GM08714 (cell line): ENCODE measurements at regions not wholly inside any gene's neighbourhood (a gene's known extent, or its start where the extent isn't known, plus 50 kb on each side); places are given as distances from the start of the nearest gene placed in this dataset.
"Not testable (repeated sequence)": the region's sequence is repeated elsewhere in the genome, so short reads cannot be mapped to it uniquely, and the experiment has no call there.

Experiments
- H3K4me3 ChIP-seq: fragments of 200-500 bp; sonication (Bioruptor generic); 2 replicates; pipeline ENCODE4 v1.5.1; 2014; ENCODE audit warnings: mild to moderate bottlenecking, low read length, inconsistent platforms
- ZNF274 ChIP-seq: IDR thresholded peaks from 2 replicates; pipeline ENCODE4 v1.6.1; 2012; ENCODE audit warnings: mild to moderate bottlenecking, low read depth, low read length

DNA sequence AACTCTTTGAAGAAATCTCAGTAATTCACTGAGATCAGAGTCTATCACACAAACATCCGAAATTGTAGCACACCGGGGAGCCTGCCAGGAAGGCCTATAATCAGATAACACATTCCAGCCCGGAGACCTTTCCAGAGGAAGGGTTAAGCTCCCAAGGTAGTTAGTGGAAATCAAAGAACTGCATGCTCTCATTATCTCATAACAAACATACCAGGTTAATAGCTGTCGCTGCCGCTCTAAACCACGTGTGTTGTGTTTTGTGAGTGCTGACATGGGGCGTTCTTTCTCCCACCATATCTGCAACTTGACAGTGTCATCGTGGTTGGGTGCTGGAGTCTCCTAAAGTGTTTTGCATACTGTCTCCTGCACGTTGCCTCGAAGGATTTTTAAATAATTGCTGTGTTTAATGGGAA lies 120.7 kb upstream of the CARD11 start:
- TF ChIP-seq ZNF274 = no peak

DNA sequence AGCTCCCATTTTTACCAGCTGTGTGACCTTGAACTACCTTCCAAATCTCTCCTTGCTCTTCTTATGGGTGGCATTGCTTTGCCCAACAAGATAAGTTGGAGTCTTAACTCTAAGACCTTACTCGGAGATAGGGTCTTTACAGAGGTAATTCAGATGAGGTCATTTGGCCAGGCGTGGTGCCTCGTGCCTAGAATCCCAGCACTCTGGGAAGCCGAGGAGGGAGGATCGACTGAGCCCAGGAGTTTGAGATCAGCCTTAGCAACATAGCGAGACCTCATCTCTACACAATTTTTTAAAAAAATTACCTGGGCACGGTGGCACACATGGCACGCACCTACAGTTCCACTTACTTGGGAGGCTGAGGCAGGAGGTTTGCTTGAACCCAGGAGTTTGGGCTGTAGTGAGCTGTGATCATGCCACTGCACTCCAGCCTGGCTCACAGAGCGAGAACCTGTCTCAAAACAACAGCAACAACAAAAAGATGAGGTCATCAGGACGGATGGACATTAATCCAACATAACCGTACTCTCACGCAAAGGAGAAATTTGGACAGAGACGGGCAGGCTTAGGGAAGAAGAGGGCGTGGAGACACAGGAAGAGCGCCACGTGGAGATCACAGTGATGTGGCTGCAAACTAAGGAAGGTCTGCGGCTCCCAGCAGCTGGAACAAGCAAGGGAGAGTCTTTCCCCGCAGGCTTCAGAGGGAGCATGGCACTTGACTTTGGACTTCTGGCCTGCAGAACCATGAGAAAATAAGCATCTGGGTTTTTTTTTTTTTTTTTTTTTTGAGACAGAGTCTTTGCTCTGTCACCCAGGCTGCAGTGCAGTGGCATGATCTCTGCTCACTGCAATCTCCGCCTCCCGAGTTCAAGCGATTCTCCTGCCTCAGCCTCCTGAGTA lies 122.3 kb upstream of the CARD11 start:
- no peak overlapping the region for H3K4me3 ChIP-seq
- TF ChIP-seq ZNF274 = no peak

More for the DNA sequence above, 120.7 kb upstream of the CARD11 start:
- no peak overlapping the region for H3K4me3 ChIP-seq

DNA sequence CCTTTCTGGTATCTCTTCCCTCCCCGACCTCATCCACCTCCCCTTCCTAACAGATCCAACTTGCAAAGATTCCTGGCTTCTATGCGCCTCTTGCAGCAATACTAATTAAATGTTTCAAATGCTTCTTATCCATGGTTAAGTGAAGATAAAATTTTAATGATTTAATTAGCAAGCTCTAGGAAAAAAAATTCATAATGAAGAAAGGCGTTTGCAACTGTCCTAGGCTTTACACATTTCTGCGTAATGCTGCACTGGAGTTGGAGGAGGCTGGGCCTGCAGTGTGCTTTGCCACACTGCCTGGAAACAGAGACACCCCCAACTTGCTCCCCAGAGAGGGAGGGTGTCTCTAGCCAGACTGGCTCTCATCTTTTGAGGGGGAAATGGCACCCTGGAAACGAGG lies 123.9 kb upstream of the CARD11 start:
- TF ChIP-seq ZNF274 = no peak
- no peak overlapping the region for H3K4me3 ChIP-seq

DNA sequence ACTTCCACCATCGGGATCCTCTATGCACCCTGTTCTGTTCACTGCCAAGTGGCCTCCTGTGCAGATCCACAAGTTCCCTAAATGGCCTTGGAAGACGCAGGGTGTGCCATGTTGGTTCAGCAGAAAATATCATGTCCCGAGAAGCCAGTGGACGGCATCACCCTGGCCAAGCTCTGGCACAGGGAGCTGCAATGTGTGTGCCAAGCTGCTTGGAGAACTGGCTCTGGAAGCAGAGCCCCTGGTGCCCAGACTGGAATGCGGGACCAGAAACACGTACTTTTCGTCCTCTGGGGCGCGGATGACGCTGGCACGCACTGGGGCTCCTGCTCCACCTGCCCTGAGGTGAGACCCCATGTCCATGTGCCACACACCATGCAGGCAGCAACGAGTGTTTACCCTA lies 124.7 kb upstream of the CARD11 start:
- H3K4me3 ChIP-seq = no peak overlapping the region
- TF ChIP-seq ZNF274 = no peak

DNA sequence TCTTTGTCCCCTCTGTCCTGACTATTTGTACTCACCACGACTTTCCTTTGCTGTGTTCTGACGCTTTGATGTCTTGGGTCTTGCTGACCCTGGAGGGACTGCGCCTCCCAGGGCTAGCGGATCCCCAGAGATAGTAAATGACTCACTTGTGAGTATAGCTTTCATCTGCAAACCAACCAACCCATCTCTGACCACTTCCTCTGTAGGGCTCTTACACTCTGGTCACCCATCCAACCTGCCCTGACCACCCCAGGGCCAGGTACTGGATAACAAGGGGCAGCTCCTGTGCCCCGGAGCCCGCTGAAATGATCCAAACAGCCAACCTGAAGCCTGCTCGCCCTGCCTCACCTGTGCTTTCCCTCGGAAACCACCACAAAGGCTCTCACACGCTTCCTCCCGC lies 125.2 kb upstream of the CARD11 start:
- no peak overlapping the region for H3K4me3 ChIP-seq
- TF ChIP-seq ZNF274 = no peak

DNA sequence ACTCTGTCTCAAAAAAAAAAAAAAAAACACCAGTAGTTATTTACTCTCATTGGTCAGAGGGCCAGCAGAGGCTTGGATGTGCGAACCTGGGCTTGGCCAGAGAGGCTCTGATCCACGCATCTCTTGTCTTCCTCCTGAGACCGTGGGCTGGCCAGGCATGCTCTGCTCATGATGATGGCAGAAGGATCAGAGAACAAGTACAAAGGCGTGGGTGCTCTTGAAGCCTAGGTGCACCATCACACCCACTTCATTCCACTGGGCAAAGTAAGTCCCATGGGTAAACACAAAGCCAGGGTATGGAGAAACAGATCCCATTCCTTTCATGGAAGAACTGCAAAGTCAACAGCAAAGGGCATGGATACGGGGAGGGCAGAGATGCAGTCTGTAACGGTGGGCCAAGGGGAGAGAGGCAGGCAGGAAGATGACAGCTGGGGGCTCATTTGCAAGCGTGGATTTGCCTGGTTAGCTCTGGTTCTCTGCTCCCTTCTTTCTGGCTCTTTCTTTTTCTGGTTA lies 128.2 kb upstream of the SDK1 start:
- TF ChIP-seq ZNF274 = no peak
- no peak overlapping the region for H3K4me3 ChIP-seq

DNA sequence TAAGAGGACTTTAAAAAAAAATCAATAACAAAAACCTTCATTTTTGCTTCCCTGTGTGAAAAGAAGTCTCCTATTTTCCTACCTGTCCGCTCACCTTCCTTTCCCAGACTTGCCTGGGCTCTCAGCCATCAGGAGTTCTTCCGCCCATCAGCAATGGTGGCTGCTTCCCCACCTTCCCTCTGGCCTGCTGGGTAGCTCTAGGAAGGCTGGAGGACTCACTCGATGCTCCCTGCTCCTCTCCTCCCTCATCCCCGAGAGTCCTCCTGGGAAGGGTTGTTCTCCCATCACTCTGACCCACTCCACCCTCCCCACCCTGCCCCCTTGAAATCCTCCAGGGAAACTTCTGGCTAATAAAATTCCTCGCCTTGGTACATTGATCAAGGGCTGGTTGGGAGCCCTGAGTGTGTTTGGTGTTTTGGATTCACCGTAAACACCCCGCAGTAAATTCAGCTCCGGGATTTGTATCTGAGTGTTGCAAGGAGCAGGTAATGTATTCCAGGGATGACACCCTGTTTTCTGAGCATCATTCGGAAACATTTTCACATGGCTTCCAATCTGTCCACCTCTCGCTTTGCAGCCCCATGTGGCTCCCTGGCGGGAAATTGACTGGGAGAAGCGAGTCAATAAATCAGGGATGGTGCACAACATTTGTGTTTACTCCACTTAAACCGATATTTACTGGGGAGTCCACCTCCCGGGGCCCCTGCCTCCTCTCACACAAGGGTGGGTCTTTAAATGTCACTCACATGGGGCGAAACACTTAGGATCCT lies 126.4 kb upstream of the SDK1 start:
- no peak for TF ChIP-seq ZNF274
- H3K4me3 ChIP-seq = no peak overlapping the region

DNA sequence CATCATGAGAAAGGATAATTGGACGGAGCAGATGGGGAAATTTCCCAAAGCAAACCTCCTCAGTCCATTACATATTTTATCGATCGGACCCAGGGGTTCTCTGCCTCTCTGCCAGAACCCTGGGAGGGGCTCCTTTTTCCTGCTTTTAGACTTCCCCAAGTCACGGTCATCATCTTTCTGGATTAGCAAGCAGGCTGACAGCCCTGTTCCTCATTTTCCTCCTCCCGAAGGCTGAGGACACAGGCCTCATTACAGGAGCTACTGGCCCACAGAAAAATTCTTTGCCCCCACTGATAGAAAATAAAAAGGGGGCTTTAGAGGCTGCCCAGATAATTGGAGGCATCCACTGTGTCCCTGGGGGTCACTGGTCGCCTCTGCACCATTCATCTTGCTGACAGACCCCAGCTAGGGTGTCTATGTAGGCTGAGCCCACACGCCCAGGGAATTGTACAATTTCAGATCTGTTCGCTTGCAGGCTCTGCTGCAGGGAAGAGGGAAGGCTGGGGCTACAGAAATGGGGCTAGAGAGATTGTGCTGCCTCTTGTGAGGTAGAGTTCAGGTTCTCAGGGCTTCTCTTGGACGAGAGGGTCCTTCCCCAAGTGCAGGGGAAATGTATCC lies 125.7 kb upstream of the SDK1 start:
- no peak for TF ChIP-seq ZNF274
- no peak overlapping the region for H3K4me3 ChIP-seq

DNA sequence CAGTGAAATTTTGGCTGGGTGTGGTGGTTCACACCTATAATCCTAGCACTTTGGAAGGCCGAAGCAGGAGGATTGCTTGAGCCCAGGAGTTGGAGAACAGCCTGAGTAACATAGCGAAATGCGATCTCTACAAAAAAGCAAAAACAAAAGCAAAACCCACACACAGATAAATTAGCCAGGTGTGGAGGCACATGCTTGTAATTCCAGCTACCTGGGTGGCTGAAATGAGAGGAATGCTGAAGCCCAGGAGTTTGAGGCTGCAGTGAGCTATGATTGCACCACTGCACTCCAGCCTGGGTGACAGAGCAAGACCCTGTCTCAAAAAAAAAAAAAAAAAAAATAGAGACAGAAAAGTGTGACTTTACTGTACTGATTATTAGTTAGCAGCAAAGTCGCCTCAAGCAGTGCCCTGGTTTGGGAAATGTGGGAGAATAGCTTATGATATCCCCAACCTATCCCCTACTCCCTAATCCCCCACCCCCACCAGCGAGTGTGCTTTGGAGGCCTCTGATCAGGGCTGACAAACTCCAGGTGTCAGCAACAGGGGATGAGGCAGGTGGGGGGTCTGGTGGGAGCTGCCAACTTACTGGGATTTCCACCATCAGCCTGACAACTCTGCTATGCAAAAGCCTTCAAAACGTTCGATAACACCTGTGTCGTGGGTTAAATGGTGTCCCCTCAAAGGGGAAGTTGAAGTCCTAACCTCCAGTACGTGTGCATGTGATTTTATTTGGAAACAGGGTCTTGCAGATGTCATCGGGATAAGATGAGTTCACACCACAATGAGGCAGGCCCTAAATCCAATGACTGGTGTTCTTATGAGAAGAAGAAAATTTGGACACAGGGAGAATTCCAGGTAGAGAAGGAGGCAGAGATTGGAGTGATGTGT lies 124.7 kb upstream of the SDK1 start:
- TF ChIP-seq ZNF274 = no peak
- H3K4me3 ChIP-seq = no peak overlapping the region

DNA sequence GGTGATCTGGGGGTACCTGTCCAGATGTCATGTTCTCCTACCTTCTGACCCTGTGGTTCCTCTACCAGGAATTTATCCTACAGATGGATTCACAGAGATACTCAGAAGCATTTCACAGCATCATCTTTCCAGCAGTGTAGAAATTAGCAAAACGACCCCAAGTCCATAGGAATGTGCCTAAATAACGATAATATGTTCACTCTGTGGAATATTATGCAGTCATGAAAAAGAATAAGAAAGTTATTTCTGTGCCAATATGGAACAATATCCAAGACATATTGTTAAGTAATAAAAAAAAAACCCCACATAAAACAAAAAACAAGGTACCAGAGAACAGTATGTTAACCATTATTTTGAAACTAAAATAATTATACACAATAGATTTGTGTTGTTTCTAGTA lies 123.8 kb upstream of the SDK1 start:
- H3K4me3 ChIP-seq = no peak overlapping the region
- no peak for TF ChIP-seq ZNF274

DNA sequence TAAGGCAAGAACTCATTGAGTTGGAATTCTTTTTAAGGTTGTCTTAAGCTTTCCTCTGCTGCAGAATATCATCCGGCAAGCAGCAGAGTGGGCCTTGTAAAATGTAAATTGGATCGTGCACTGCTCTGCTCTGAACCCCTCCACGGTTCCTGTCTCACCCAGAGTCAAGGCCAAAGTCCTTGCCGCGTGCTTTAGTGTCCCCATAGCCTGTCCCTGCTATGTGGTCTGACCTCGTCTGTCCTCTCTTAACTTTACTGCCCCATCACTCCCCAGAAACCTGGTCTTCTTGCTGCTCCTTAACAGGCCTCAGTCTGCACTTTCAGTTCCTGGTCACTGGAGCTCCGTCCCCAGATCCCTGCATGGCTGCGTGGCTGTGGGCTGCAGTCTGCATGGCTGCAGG lies 121.6 kb upstream of the SDK1 start:
- TF ChIP-seq ZNF274 = no peak
- H3K4me3 ChIP-seq = no peak overlapping the region

DNA sequence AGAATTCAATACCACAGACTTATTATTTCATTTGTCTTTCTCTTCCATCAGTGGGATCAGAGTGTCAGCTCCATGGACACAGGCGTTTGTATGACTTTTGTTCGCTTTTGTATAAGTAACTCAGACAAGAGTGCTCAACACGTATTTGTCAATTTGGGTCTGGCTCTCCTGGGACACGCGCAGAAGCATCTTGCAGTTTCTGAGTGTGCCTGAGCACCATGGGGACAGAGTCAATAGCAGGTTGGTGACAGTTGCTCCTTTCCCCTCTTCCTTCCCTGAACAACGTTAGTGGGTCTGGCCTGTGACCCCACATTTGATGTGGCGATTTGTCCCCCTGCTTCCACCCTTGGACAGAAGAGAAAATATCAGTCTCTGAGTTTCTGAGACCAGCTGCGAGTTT lies 120.4 kb upstream of the SDK1 start:
- no peak for TF ChIP-seq ZNF274
- H3K4me3 ChIP-seq = no peak overlapping the region

DNA sequence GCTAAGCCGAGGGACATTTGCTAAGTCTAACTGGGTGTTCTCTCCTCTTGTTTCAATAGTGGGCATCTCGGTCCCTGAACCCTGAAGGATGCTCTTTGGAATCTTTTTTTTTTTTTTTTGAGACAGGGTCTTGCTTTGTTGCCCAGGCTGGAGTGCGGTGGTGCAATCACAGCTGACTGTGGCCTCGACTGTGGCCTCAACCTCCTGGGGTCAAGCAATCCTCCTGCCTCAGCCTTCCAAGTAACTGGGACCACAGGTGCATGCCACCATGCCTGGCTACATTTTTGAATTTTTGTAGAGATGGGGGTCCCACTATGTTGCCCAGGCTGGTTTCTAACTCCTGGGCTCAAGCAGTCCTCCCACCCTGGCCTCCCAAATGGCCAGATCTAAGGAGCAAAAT lies 119.0 kb upstream of the SDK1 start:
- not testable (repeated sequence) for H3K4me3 ChIP-seq
